ENCODE measurements at regions not wholly inside any gene's neighbourhood (a gene's known extent, or its start where the extent isn't known, plus 50 kb on each side); places are given as distances from the start of the nearest gene placed in this dataset.
"Not testable (repeated sequence)": the region's sequence is repeated elsewhere in the genome, so short reads cannot be mapped to it uniquely, and the experiment has no call there.

DNA sequence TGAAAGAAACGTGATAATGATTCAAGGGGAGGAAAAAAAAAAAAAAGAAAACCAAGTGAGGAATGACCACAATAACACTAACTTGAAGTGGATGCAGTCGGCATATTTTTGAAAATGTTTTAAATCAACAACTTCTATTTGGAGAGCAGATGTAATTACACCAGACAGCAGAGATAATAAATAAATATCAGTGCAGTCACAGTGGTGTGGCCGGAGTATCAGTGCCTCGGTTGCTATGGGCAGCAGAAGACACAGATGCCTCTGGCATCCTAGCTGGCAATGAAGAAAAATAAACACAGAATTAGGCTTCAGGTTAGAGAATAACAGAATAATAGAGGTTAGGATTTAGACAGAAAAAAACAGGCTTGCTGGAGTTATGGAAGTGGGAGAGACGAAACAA lies 888.3 kb downstream of the LTN1 start:
- no peak for DNase-seq

DNA sequence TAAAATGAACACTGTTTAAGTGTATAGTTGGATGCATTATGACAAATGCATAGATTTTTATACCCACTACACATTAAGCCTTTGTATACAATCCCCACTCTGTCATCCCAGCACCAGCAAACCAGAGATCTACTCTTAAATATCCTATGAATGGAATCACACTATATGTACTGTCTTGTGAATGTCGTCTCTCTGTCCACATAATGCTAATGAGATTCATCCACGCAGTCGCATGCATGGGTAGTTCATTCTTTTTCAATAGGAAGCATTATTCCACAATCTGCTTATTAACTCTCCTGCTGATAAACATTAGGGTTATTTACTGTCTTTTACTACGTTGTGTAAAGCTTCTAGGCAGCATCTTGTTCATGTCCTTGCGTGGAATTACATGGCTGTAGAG lies 892.3 kb downstream of the LTN1 start:
- no peak for DNase-seq

DNA sequence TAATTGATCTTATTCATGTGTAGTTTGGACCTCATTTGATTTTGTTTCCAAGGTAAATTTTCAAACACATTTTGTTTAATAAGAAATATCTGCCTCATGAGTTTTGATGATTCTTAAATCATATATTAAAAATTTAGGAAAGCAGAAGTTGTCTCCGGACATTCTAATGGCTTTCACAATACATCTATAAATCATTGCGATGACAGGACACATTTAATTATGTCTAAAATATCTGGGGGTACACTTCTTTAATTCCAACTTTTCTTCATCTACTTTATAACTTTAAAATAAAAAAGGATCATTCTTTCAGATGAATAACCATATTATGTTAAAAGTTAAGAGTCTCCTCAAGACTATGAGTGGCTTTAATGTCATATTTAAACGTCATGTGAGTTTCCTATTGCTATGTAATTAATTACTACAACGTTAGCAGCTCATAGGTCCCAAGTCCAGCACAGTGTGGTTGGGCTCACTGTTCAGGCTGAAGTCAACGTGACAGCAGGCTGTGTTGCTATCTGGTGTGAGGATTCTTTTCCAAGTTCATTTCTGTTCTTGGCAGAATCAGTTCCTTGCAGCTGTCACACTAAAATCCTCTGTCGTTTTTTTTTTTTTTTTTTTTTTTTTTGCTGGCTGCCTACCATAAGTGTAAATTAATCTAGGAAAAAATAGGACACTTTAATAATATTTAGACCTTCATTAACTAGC lies 893.5 kb downstream of the LTN1 start:
- DNase-seq, result no peak

DNA sequence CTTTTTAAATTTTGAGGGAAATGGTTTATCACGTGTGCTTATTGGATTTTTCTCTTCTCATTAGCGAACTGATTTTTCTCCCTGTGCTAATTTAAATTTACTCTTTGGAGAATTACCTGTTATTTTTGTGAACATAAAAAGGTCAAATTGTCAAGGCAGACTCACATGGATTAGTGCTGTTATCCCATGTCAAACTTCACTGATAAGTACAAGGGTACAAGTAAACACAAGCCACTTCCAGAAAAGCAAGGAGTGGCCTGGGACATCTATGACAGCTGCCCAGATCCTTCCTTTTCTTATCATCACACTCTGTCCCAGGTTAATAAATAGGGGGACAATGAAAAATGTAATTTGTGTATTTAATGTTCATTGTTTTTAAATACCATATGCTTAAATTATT lies 901.2 kb downstream of the LTN1 start:
- DNase-seq, result no peak

- no peak for DNase-seq
Measured at GRCh38 chr21:28090546-28090945, 902.1 kb downstream of the LTN1 start.

DNA sequence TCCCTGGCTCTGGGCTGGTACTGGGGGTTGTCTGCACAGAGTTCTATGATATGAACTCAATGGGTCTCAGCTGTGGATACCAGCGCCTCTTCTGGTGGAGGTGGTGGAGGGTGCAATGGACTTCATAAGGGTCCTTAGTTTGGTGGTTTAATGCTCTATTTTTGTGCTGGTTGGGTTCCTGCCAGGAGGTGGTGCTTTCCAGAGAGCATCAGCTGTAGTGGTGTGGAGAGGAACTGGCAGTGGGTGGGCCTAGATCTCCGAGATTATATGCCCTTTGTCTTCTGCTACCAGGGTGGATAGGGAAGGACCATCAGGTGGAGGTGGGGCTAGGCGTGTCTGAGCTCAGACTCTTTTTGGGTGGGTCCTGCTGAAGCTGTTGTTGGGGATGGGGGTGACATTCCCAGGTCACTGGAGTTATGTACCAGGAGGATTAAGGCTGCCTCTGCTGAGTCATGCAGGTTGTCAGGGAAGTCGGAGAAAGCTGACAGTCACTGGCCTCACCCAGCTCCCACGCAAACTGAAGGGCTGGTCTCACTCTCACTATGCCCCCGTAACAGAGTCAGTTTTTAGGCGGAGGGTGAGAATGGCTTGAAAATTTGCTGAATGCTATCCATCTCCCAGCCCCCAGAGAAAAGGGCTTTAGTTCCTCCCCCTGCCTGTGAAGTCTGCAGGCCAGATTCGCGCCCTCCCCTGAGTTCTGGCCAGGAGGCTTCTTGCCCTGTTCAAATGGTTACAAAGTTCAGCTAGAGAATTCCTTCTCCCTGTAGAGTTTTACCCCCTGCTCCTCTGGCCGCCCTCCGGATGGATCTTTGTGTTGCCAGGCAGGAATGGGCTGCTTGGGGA lies 902.9 kb downstream of the LTN1 start:
- no peak for DNase-seq

GRCh38 chr21:28086861-28087581 lies 905.7 kb downstream of the LTN1 start:
- DNase-seq, result no peak

- no peak for DNase-seq
Measured at GRCh38 chr21:28084951-28085350, 907.7 kb downstream of the LTN1 start.

DNA sequence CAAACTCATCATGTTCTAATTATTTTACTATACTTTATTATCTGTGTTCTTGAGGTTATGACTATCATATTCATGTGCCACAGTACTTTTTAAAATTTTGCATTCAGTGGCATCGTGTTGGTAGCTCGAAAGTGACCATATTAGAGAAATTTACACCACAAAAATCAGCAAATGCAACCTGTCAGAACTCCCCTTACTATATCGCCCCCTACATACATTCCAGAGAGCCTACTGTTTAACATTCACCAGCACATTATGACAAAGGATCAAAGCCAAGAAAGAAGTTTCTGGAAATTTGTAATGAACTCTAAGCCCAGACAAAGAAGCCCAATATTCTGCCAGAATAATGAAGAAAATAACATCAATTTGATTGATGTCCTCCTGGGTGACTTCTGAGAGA lies 909.3 kb downstream of the LTN1 start:
- DNase-seq, result no peak

- no peak for DNase-seq
Measured at GRCh38 chr21:28078126-28078525, 914.6 kb downstream of the LTN1 start.

GRCh38 chr21:28074676-28075075 lies 918.0 kb downstream of the LTN1 start:
- no peak for DNase-seq

- no peak for DNase-seq
Measured at GRCh38 chr21:28072601-28073000, 920.1 kb downstream of the LTN1 start.

GRCh38 chr21:28069450-28069923 lies 923.2 kb downstream of the LTN1 start:
- no peak for DNase-seq

- no peak for DNase-seq
Measured at GRCh38 chr21:28068455-28069358, 924.0 kb downstream of the LTN1 start.

- no peak for DNase-seq
Measured at GRCh38 chr21:28066596-28067387, 925.9 kb downstream of the LTN1 start.

- DNase-seq, result no peak
Measured at GRCh38 chr21:28066076-28066475, 926.6 kb downstream of the LTN1 start.

GRCh38 chr21:28063241-28064216 lies 929.1 kb downstream of the LTN1 start:
- no peak for DNase-seq

DNA sequence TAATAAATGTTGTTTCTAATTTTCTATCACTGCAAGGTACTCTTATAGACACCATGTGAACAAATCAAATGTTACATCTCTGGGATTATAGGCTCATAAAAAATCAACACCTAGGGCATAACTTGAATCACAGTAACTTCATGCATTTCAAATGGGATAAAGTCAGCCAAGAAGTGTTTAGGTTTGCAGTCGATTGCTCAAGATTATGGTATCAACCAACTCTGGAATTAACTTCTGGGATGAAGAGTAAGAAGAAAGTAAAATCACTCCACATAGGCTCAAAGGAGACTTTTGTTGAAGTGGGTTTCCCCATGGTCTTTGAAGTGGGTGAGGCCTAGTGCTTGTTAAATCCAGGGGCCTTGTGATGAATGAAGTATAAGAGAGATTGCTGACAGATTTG lies 939.7 kb downstream of the LTN1 start:
- DNase-seq, result not testable (repeated sequence)

- not testable (repeated sequence) for DNase-seq
Measured at GRCh38 chr21:28051649-28052048, 941.0 kb downstream of the LTN1 start.

DNA sequence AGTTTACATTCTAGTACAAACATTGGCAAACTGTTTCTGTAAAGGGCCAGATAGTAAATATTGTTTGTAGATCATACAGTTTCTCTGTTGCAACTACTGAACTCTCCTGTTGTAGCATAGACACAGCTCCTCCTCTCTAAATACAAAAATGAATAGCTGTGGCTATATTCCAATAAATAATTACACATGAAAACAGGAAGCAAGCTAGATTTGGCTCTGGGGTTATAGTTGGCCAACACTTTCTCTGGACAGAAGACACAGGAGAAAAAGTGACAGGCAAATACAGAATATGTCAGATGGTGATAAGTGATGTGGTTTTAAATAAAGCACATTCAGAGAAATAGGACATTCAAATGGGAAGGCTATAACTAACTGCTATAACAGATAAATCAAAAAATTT lies 957.0 kb downstream of the LTN1 start:
- not testable (repeated sequence) for DNase-seq

All from GF-D8 (cell line).